ENCODE measurements at regions not wholly inside any gene's neighbourhood (a gene's known extent, or its start where the extent isn't known, plus 50 kb on each side); places are given as distances from the start of the nearest gene placed in this dataset.
A peak's percentile ranks its signal among the peaks of the same experiment; 100 is the strongest.
"Not testable (repeated sequence)": the region's sequence is repeated elsewhere in the genome, so short reads cannot be mapped to it uniquely, and the experiment has no call there.

DNA sequence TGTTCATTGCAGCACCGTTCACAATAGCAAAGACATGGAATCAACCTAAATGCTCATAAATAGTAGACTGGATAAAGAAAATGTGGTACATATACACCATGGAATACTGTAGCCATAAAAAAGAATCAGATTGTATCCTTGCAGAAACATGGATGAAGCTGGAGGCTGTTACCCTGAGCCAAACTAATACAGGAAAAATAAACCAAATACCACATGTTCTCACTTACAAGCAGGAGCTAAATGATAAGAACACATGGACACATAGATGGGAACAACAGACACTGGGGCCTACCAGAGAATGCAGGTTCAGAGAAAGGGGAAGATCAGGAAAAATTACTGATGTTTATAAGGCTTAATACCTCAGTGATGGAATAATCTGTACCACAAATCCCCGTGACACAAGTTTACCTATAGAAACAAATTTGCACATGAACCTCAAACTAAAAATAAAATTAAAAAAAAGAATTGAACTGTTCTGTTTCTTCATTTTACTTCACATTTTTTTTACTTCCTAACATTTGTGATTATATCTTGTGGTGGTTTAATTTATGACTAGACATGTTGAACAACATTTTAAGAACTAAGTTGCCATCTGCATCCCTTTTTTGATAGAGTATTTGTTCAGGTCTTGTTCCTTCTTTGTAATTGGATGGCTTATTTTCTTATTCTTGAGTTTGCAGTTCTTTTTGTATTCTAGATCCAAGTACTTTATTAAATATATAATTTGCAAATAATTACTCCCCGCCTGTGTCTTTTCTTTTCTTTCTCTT is 835.2 kb downstream of the FSCB start:
- DNase-seq = no peak

DNA sequence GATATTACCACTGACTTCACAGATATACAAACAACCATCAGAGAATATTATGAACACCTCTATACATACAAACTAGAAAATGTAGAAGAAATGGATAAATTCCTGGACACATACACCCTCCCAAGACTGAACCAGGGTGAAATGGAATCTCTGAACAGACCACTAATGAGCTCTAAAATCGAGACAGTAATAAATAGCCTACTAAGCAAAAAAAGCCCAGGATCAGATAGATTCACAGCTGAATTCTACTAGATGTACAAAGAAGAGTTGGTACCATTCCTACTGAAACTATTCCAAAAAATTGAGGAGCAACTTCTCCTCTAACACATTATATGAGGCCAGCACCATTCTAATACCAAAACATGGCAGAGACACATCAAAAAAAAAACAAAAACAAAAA is 837.7 kb downstream of the FSCB start:
- no peak for DNase-seq

DNA sequence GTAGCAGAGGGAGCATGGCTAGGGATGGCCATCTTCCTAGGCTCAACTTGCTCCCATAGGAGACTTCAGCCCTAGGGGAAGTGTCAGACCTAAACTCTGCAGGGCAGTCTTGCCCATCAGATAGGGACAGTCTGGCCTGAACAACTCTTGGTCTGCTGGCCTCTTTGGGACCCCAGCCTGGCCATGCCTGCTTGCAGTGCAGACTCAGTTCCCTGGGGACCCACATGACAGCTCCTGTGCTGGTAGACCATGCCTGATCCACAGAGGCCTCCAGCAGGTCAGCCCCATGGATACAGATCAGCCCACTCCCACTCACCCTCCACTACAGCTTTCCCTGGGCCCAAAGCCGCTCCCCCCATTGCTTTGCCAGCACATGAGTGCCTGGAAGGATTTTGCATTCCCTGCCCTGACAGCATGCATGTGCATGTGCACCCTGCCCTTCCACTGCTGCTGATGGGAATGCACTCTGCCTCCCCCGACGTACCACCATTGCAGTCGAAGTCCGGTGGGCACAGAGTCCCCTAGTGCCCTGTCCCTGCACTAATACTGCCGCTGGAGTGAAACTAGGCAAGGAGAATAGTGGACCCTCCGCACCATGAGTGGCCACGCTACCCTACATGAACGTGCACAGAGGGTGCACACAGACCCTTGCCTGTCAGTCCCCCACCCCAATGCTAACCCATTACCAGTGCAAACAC is 841.4 kb downstream of the FSCB start:
- no peak for DNase-seq

DNA sequence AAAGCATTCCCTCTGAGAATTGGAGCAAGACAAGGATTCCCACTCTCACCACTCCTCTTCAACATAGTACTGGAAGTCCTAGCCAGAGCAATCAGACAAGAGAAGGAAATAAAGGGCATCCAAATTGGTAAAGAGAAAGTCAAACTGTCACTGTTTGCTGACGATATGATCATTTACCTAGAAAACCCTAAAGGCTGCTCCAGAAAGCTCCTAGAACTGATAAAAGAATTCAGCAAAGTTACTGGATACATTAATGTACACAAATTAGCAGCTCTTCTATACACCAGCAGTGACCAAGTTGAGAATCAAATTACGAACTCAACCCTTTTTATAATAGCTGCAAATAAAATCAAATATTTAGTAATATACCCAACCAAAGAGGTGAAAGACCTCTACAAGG is 851.9 kb downstream of the FSCB start:
- DNase-seq = not testable (repeated sequence)

DNA sequence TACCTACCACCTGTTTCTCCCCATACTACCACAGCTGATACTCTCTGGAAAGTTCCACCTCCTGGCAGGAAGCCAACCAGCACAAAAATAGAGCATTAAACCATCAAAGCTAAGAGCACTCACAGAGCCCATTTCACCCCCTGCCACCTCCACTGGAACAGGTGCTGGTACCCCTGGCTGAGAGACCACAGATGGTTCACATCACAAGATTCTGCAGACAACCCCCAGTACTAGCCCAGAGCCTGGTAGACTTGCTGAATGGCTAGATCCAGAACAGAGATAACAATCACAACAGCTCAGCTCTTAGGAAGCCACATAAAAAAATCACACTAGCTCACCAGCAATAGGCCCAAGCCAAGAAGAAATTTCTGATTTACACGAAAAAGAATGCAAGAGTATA is 855.2 kb downstream of the FSCB start:
- peak; percentile 59 for DNase-seq

DNA sequence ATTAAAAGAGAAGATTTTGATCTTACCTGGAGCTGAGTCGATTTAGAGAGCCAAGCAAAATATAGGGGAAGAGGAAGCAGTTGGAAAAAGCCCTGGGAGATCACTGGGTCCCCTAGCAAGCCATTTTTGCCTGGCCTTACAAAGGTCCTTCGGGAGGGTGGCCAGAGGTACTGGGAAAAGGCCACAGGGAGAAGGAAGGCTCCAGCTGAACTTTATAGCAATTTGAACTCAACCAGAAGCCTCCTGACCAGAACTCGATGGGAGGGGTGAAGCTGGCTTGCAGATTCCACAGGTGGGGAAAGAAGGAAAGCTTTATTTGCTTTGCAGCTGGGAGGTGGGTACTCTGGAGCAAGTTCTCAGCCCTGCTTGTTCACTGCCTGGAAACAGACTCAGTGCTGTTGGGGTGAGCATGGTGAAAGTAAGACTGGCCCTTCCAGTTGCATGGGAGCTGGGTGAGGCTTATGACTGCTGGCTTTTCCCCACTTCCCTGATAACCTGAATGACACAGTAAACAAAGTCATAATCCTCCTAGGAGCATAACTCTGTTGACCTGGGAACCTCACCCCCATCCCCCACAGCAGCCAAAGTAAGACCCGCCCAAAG is 855.8 kb downstream of the FSCB start:
- DNase-seq = no peak

DNA sequence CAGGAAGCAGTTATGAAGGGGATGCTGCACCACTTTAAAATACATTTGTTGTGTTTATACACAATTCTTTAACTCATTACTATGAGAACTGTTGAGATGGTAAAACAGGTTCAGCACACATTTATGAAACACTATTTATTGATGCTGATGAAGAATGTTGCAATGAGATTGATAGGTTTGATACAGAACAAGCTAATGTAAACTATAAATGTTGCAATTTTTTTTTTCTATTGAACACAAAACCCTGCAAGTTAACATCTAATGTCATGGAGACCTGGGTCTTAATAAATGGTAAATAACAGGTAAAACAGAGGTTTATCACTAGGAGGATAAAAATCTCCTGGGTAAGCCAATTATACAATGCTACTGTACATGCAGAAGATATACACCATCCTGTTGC is 857.6 kb downstream of the FSCB start:
- no peak for DNase-seq

DNA sequence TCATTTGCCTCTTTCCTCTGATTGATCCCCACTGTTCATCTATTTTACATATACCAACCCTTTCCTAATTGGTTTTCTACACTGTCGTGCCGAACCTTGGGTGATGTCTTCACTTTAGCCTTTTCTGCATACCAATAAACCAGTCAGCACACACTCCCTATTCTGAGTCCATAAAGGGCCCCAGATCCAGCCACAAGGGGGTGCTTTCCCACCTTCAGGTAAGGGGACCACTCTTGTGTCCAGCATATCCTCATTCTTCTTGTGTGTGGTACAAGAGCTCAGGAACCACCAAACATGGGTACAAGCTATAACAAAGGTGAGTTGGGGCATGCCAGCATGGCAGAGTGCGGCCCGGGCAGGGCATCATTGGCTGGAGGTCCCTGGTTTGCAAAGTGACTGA is 859.8 kb downstream of the FSCB start:
- DNase-seq = no peak

DNA sequence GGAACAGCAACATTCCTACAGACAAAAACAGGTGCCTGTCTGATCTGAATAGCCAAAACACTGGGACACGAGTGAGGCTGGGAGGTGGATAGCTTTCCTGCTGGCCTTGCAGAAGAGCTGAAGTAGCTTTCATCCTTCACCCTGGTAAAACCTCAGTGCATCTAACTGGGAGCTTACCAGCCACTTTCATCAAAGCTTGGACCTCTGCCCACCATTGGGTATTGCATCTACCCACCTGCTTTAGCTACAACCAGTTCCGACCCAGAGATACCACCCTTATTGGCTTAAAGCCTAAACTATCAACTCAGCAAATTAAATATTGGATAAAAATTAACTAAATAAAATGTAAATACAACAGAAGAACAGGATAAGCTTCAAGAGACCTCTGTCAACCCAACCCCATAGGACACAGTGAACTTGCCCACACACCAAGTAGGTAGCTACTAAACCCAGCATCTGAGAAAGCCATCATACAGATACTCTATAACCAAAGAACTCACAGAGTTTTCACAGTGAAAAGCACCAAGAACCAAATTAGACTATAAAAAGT is 866.3 kb downstream of the FSCB start:
- no peak for DNase-seq

DNA sequence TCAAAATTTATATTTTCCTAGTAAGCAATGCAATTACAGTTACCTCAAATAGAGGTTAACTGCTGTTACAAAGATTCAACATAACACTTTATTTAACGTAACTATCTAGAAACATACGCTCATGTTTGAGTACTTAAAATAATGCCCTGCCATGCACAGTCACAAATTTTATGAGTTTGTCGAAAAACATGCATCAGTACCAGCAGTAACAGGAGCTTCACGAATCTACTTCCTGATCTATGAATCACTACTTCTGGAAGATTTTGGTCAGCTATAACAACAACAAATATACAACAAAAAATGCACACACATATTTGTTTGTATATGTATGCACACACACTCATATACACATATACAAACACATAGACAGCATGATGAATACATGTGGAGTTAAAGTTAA is 881.8 kb downstream of the FSCB start:
- DNase-seq = no peak

DNA sequence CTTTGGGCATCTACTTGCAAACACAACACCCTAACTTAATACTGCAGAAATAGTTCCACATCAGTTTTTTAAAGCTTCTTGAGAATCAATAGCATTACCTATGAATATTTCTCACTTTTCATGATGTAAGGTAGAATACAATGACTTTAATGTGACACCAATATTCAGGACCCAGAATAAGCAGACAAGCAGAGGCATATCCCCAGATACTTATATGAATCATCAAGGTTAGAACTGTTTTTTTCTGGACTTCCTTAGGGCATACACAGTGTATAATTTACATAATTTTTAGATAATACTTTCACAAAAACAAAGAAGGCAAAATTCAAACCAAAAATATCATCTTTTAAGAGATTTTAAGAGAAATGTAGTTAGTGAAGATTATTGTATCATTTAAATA is 885.8 kb downstream of the FSCB start:
- DNase-seq = no peak

DNA sequence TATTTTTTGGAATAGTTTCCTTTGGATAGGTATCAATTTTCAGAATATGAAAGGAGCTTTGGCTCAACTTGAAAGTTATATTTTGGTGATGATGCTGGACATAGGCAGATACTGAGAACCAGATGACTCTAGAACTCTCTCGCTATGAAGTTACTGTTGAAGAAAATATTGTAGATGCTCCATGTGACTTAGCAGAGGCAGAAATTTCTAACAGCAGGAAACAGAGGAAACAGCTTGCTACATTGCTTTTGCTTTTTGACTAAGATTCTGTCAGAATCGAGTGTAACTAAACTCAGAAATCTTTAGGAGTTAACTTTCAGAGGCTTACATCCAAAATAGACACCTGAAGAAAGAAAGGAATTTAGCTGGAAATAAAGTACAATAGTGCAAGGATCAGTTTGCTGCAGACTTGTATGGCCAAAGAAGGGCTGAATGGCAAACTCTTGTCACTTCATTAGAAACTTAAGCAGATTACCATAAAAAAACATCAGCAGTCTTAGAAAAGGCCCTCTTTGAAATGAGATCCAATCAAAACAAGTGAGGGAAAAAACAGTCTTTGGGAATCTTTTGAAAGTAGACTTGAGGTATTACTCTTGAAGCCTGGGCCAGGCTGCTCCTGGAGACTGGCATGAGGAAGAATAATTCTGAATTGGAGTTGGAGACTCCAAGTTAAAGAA is 911.8 kb downstream of the FSCB start:
- no peak for DNase-seq

DNA sequence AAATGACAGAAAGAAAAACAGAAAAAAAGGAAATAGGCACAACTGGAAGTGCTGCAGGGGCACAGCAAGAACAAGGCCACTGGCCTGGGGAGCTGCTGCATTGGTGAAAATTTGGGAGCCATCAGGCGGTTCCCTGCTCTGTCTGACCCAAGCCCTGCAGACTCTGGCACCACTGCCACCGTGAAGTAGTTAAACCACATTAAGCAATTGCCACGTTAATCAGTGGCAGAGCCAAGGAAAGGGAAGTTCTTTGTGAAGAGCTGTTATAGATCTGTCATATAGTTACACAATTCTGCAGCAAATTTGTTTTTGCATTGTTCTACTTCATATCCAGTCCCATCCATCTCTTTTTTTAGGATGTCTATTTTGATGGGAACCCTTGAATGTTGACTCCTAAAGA is 915.3 kb downstream of the FSCB start:
- no peak for DNase-seq

DNA sequence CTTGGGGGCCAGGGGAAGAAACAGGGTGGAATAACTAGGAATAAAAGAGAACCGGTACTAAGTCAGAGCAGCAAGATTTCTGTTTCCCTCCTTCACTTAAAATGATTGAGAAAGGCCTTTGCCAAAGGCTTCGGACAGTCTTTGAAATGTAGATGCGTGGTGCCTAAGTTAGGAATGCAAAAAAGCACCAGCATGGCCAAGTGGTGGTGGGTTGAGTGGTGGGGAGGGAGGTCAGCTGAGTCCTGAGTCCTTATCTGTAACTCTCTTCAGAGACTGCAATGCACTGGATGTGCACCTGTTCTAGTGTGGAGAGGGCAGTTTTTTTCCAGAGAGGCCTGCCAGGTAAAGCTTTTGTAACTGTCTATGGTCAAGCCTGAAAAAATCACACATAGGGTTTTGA is 919.9 kb downstream of the FSCB start:
- DNase-seq = no peak

DNA sequence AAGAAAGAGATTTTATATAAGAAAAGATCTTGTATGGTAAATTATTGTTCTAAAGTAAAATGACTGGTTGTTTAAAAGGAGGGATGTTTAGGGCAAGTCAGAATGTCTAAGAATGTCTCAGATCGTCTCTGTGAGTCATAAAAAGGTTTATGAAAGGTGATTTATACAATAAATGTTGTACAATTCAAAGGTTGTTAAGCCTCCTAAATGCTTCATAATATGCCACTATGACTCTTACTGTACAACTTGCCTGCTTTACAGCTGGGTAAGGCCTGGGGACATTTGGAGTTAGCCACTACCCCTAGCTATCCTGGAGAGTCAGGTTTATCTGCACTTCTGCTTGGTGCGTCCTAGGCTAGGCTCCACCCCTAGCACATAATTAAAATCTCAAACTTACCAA is 927.4 kb downstream of the FSCB start:
- DNase-seq = no peak

DNA sequence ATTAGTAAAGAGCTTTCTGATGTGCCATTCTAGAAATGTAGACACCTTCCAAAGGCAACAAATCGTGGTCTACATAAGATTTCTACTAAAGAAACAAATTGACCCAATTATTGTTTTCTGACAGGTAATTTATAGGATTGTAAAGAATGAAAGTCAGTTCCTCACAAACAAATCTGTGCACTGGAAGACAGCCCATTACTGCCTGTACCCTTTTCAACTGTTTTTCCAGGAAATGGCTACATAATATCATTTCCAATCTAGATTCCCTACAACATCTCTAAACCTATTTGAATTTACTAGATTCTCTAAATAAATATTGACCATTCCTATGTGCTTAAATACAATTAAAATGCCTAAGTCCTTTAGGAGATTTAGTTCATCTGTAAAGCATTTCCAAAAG is 939.1 kb downstream of the FSCB start:
- no peak for DNase-seq

DNA sequence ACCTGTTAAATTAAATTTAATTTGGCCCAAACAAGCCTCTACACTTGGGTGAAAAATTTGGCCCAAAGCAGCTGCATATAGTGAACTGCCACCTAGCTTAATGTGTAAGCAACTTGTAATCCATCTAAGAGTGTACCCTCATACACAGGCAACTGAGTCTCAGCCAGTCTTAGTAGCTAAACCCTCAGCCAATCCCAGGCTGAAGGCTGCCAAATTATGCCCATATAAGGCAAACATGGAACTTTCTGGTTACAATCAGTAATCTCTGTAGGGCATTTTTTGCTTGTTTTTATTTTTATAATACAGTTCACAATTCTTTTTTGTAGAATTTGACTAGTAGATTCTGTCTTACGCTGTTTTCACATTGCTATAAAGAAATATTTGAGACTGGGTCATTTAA is 958.7 kb downstream of the FSCB start:
- DNase-seq = no peak

DNA sequence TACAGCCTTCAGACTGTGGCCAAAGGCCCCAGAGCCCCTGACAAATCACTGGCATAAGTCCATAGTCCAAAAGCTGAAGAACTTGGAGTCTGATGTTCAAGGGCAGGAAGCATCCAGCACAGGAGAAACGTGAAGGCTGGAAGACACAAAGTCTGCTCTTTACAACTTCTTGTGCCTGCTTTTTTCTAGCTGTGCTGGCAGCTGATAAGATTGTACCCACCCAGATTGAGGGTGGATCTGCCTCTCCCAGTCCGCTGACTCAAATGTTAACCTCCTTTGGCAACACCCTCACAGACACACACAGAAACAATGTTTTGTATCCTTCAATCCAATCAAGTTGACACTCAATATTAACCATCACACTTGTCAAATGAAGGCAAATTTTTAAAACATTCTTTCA is 959.5 kb downstream of the FSCB start:
- not testable (repeated sequence) for DNase-seq

DNA sequence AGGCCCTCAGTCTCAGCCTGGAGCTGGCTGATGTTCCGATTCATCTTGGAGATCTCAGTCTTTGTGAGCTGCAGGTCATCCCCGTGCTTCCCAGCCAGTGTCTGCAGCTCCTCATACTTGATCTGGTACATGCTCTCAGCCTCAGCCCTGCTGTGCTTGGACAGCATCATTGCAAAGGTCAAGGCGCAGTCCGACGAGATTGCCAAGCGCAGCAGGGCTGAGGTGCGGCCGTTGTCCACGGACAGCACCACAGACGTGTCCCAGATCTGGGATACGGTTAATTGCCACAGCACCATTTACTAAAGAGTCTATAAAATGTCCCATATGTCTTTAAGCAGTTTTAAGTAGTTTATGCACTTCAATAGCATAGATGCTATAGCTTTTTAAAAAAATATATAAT is 965.7 kb downstream of the FSCB start:
- DNase-seq = no peak

DNA sequence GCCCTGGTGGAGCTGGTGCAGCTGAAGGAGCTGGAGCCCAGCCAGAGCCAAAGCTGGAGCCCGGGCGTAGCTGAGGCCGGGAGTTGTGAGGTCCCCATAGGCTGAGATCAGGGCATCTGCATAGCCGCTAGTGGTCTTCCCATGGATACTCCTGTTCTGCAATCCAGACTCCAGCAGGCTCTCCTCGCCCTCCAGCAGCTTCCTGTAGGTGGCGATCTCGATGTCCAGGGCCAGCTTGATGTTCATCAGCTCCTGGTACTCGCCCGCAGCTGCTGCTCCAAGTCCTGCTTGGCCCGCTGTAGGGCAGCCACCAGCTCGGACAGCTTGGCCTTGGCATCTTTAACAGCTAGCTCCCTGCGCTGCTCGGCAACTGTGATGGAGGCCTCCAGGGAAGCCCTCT is 966.1 kb downstream of the FSCB start:
- DNase-seq = no peak

DNA sequence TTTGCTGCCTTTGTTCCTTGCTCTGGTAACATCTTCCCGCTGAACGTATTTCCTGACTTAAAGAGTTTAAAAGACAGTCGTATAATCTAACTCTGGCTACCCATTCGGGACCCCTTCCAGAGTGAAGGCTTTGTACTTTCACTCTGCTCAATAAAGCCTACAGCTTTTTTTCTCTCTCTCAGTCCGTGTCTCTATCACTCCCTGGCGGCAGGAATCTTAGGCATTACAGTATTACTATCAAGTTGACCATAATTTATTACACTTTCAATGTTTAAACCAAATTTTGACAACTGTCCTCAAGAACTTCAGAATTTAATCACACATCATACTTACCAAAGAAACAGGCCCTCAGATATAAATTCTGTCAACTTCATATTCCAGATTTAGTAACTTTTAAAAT is 967.9 kb downstream of the FSCB start:
- DNase-seq = no peak

DNA sequence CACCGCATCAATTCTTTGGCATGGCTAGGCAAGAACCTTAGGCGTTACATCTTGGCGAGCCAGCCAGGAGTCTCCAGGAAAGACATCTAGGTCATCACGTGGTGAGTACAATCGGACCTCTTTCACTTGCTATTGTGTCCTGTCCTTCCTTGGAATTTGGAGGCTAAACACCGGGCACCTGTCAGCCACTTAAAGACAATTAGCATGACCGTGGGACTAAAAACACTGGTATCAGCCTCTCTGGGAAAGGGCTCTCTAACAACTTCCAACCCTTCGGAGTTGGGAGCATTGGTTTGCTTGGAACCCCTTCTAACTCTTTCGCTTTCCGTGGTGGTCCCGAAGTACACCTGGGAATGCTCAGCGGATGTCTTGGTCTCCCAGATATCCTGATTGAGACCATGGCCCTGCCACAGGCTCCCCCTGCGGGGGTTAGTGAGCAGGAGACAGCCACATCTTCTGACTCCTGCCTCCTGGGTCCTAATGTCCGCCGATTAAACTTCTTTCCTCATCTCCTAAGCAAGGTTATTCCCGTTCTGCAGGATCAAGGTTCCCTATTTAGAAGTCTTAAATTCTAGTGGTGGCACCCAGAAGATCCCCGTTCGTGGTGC is 971.7 kb downstream of the FSCB start:
- DNase-seq = no peak

DNA sequence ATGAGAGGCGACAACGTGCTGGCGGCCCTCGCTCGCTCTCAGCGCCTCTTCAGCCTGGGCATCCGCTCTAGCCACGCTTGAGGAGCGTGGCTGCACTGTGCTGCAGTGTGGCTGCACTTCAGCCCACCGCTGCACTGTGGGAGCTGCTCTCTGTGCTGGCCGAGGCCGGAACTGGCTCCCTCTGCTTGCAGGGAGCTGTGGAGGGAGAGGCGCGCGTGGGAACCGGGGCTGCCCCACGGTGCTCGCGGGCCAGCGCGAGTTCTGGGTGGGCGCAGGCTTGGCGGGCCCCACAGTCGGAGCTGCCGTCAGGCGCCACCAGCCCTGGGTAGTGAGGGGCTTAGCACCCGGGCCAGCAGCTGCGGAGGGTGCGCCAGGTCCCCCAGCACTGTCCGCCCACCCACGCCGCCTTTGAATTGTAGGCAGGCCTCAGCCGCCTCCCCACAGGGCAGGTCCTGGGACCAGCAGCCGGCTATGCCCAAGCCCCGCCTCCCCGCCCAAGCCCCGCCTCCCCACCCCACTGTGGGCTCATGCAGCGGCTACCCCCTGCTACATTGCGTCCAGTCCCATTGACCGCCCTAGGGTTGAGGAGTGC is 974.2 kb downstream of the FSCB start:
- DNase-seq = no peak
